DMS153 (cell line): ENCODE measurements at regions not wholly inside any gene's neighbourhood (a gene's known extent, or its start where the extent isn't known, plus 50 kb on each side); places are given as distances from the start of the nearest gene placed in this dataset.

ENCODE experiments used
- DNase-seq: peaks from one replicate; lab custom pipeline; 2025; lab: John Stamatoyannopoulos, UW

GRCh38 chr21:15241997-15242736, 177.4 kb upstream of the NRIP1 start:
- DNase-seq = no peak

GRCh38 chr21:15242906-15243305, 178.1 kb upstream of the NRIP1 start:
- no peak for DNase-seq

- DNase-seq = no peak
Observed at GRCh38 chr21:15243406-15243805, 178.6 kb upstream of the NRIP1 start.

GRCh38 chr21:15247613-15248012, 182.8 kb upstream of the NRIP1 start:
- DNase-seq = no peak

GRCh38 chr21:15249285-15249993, 184.6 kb upstream of the NRIP1 start:
- no peak for DNase-seq

- no peak for DNase-seq
Observed at GRCh38 chr21:15250384-15250783, 185.6 kb upstream of the NRIP1 start.

- no peak for DNase-seq
Observed at GRCh38 chr21:15252431-15252830, 187.6 kb upstream of the NRIP1 start.

- no peak for DNase-seq
Observed at GRCh38 chr21:15254111-15254510, 189.3 kb upstream of the NRIP1 start.

- DNase-seq = no peak
Observed at GRCh38 chr21:15255261-15255660, 190.5 kb upstream of the NRIP1 start.

- DNase-seq = no peak
Observed at GRCh38 chr21:15255763-15256162, 191.0 kb upstream of the NRIP1 start.

- DNase-seq = no peak
Observed at GRCh38 chr21:15256996-15257395, 192.2 kb upstream of the NRIP1 start.

- no peak for DNase-seq
Observed at GRCh38 chr21:15257646-15258045, 192.8 kb upstream of the NRIP1 start.

GRCh38 chr21:15259824-15260223, 195.0 kb upstream of the NRIP1 start:
- DNase-seq = no peak

GRCh38 chr21:15260604-15261003, 195.8 kb upstream of the NRIP1 start:
- no peak for DNase-seq

- DNase-seq = peak; percentile 33
Observed at GRCh38 chr21:15264084-15264665, 199.4 kb upstream of the NRIP1 start.

GRCh38 chr21:15272171-15272570, 207.4 kb upstream of the NRIP1 start:
- DNase-seq = no peak

- DNase-seq = no peak
Observed at GRCh38 chr21:15272591-15272990, 207.8 kb upstream of the NRIP1 start.

GRCh38 chr21:15273244-15273643, 208.4 kb upstream of the NRIP1 start:
- no peak for DNase-seq

GRCh38 chr21:15274701-15275485, 210.1 kb upstream of the NRIP1 start:
- no peak for DNase-seq

GRCh38 chr21:15275615-15276235, 210.9 kb upstream of the NRIP1 start:
- no peak for DNase-seq

- no peak for DNase-seq
Observed at GRCh38 chr21:15276243-15276642, 211.4 kb upstream of the NRIP1 start.

- no peak for DNase-seq
Observed at GRCh38 chr21:15277466-15277865, 212.7 kb upstream of the NRIP1 start.
